Mucosa of rectum (tissue), 2 donors: ENCODE measurements at regions not wholly inside any gene's neighbourhood (a gene's known extent, or its start where the extent isn't known, plus 50 kb on each side); places are given as distances from the start of the nearest gene placed in this dataset.
"Not testable (repeated sequence)": the region's sequence is repeated elsewhere in the genome, so short reads cannot be mapped to it uniquely, and the experiment has no call there.

Experiments used
- H3K27ac ChIP-seq, 2 donors: one replicate each; pipeline ENCODE4 v1.7.0; 2013; ENCODE audit warnings: inconsistent platforms in 2 of 2, low read depth in 2 of 2, low read length in 2 of 2
- H3K27me3 ChIP-seq, 2 donors: one replicate each; pipeline ENCODE4 v1.7.0; 2013; ENCODE audit warnings: low read length in 2 of 2; ENCODE audit not compliant: control insufficient read depth in 2 of 2, insufficient read depth in 2 of 2
- H3K36me3 ChIP-seq, 2 donors: one replicate each; pipeline ENCODE4 v1.7.0; 2013; ENCODE audit warnings: low read length in 2 of 2; ENCODE audit not compliant: control insufficient read depth in 2 of 2, insufficient read depth in 2 of 2
- H3K4me1 ChIP-seq, 2 donors: one replicate each; pipeline ENCODE4 v1.7.0; 2013; ENCODE audit warnings: low read length in 2 of 2, mild to moderate bottlenecking in 1 of 2; ENCODE audit not compliant: control insufficient read depth in 2 of 2, insufficient read depth in 2 of 2
- H3K4me3 ChIP-seq, 2 donors: one replicate each; pipeline ENCODE4 v1.7.0; 2013; ENCODE audit warnings: low read length in 2 of 2
- H3K9ac ChIP-seq, 2 donors: one replicate each; pipeline ENCODE4 v1.7.0; 2013; ENCODE audit warnings: low read length in 2 of 2, low read depth in 1 of 2, mild to moderate bottlenecking in 1 of 2
- H3K9me3 ChIP-seq, 2 donors: one replicate each; pipeline ENCODE4 v1.7.0; 2013; ENCODE audit warnings: low read length in 2 of 2; ENCODE audit not compliant: control insufficient read depth in 2 of 2
- donor health status: healthy.
- donor health status: Normal muscosa, but diverticular disease.

- Histone ChIP-seq H3K36me3 (no peaks in the 10 kb centered on the region), H3K27ac (no peak overlapping the region), H3K9ac (no peak overlapping the region), H3K4me3 (no peak overlapping the region), H3K27me3 (no peaks in the 10 kb centered on the region), H3K9me3 (no peaks in the 10 kb centered on the region), H3K4me1 (no peaks in the 10 kb centered on the region)
Measured at GRCh38 chr10:80713398-80713928, 175.8 kb downstream of the SH2D4B start.

GRCh38 chr10:80714566-80714965 is 176.9 kb downstream of the SH2D4B start:
- Histone ChIP-seq H3K36me3 (no peaks in the 10 kb centered on the region), H3K4me1 (no peaks in the 10 kb centered on the region), H3K9me3 (no peaks in the 10 kb centered on the region), H3K27me3 (no peaks in the 10 kb centered on the region), H3K4me3 (no peak overlapping the region), H3K27ac (no peak overlapping the region), H3K9ac (no peak overlapping the region)

- no peak overlapping the region for H3K4me3 ChIP-seq
- no peaks in the 10 kb centered on the region for H3K9me3 ChIP-seq
- no peaks in the 10 kb centered on the region for H3K27me3 ChIP-seq
Measured at GRCh38 chr10:80718024-80718423, 180.3 kb downstream of the SH2D4B start.

GRCh38 chr10:80719935-80720334 is 182.2 kb downstream of the SH2D4B start:
- Histone ChIP-seq H3K36me3 (no peaks in the 10 kb centered on the region), H3K4me3 (no peak overlapping the region), H3K9ac (no peak overlapping the region), H3K4me1 (no peaks in the 10 kb centered on the region), H3K27ac (no peak overlapping the region), H3K27me3 (no peaks in the 10 kb centered on the region), H3K9me3 (no peaks in the 10 kb centered on the region)

More at GRCh38 chr10:80718024-80718423, 180.3 kb downstream of the SH2D4B start:
- no peak overlapping the region for H3K27ac ChIP-seq
- no peaks in the 10 kb centered on the region for H3K36me3 ChIP-seq
- H3K4me1 ChIP-seq: no peaks in the 10 kb centered on the region
- H3K9ac ChIP-seq: no peak overlapping the region

- Histone ChIP-seq H3K4me1 (no peaks in the 10 kb centered on the region), H3K9me3 (no peaks in the 10 kb centered on the region), H3K4me3 (no peak overlapping the region), H3K9ac (no peak overlapping the region), H3K36me3 (no peaks in the 10 kb centered on the region), H3K27ac (no peak overlapping the region), H3K27me3 (no peaks in the 10 kb centered on the region)
Measured at GRCh38 chr10:80720549-80720948, 182.8 kb downstream of the SH2D4B start.

- not testable (repeated sequence) for H3K27ac ChIP-seq, H3K4me3 ChIP-seq, H3K9ac ChIP-seq, H3K9me3 ChIP-seq, H3K4me1 ChIP-seq, H3K27me3 ChIP-seq, H3K36me3 ChIP-seq
Measured at GRCh38 chr10:80728354-80728753, 190.7 kb downstream of the SH2D4B start.

GRCh38 chr10:80729896-80730295 is 192.2 kb downstream of the SH2D4B start:
- Histone ChIP-seq H3K4me3 (no peak overlapping the region), H3K27ac (no peak overlapping the region), H3K4me1 (no peaks in the 10 kb centered on the region), H3K9me3 (no peaks in the 10 kb centered on the region), H3K36me3 (no peaks in the 10 kb centered on the region), H3K27me3 (no peaks in the 10 kb centered on the region), H3K9ac (no peak overlapping the region)

- no peak overlapping the region for H3K4me3 ChIP-seq
- H3K9ac ChIP-seq: no peak overlapping the region
Measured at GRCh38 chr10:80730522-80730921, 192.8 kb downstream of the SH2D4B start.

GRCh38 chr10:80734589-80734988 is 196.9 kb downstream of the SH2D4B start:
- no peak overlapping the region for H3K9ac ChIP-seq
- H3K4me1 ChIP-seq: no peaks in the 10 kb centered on the region
- no peaks in the 10 kb centered on the region for H3K9me3 ChIP-seq
- H3K4me3 ChIP-seq: no peak overlapping the region
- H3K36me3 ChIP-seq: no peaks in the 10 kb centered on the region
- no peaks in the 10 kb centered on the region for H3K27me3 ChIP-seq
- H3K27ac ChIP-seq: no peak overlapping the region

More at GRCh38 chr10:80730522-80730921, 192.8 kb downstream of the SH2D4B start:
- Histone ChIP-seq H3K27ac (no peak overlapping the region), H3K4me1 (no peaks in the 10 kb centered on the region), H3K27me3 (no peaks in the 10 kb centered on the region), H3K9me3 (no peaks in the 10 kb centered on the region), H3K36me3 (no peaks in the 10 kb centered on the region)

GRCh38 chr10:80737209-80737608 is 199.5 kb downstream of the SH2D4B start:
- Histone ChIP-seq H3K36me3 (no peaks in the 10 kb centered on the region), H3K9ac (no peak overlapping the region), H3K4me3 (no peak overlapping the region), H3K27ac (no peak overlapping the region), H3K27me3 (no peaks in the 10 kb centered on the region), H3K4me1 (no peaks in the 10 kb centered on the region), H3K9me3 (no peaks in the 10 kb centered on the region)

- Histone ChIP-seq H3K27me3 (no peaks in the 10 kb centered on the region), H3K36me3 (no peaks in the 10 kb centered on the region), H3K4me1 (no peaks in the 10 kb centered on the region), H3K27ac (no peak overlapping the region), H3K4me3 (no peak overlapping the region), H3K9me3 (no peaks in the 10 kb centered on the region), H3K9ac (no peak overlapping the region)
Measured at GRCh38 chr10:80739328-80739727, 201.6 kb downstream of the SH2D4B start.
